ENCODE measurements at regions not wholly inside any gene's neighbourhood (a gene's known extent, or its start where the extent isn't known, plus 50 kb on each side); places are given as distances from the start of the nearest gene placed in this dataset.
"Not testable (repeated sequence)": the region's sequence is repeated elsewhere in the genome, so short reads cannot be mapped to it uniquely, and the experiment has no call there.

DNA sequence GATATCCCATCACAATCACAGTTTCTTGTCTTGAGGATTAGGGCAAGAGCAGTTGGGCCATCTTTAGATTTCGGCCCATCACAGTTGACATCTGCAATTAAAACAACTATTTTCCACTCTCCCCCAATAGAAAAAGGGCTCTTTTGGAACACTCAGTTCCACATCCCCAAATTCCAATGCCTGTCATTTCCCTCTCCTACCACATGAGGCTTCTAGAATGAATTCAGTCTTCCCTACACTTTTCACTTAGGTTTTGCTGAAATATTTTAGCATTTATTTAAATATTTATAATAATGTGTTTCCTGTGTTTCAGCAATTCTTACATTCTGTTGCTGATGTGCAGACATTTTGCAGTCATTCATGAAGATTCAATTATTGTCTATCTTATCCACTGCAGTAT, 118.4 kb downstream of the COX18 start:
- 95% methylated on average over 1 of the region's 1 CpG for WGBS
- Histone ChIP-seq H3K9me3 (ENCODE audit: control insufficient read depth in 2 of 2, insufficient read depth in 1 of 2, low read length in 1 of 2) (no peaks in the 10 kb centered on the region), H3K36me3 (ENCODE audit: control insufficient read depth in 2 of 2, insufficient read depth in 2 of 2, low read length in 1 of 2) (no peaks in the 10 kb centered on the region), H3K4me3 (ENCODE audit: low read length in 2 of 2) (no peak overlapping the region), H3K4me1 (ENCODE audit: control insufficient read depth in 2 of 2, insufficient read depth in 2 of 2, low read length in 2 of 2) (no peaks in the 10 kb centered on the region), H3K27ac (ENCODE audit: low read depth in 1 of 2, low read length in 1 of 2) (no peak overlapping the region), H3K27me3 (ENCODE audit: control insufficient read depth in 2 of 2, insufficient read depth in 1 of 2, low read length in 1 of 2) (no peaks in the 10 kb centered on the region)
- no peak for DNase-seq (ENCODE audit: low read depth in 6 of 9, low spot score in 9 of 9)

DNA sequence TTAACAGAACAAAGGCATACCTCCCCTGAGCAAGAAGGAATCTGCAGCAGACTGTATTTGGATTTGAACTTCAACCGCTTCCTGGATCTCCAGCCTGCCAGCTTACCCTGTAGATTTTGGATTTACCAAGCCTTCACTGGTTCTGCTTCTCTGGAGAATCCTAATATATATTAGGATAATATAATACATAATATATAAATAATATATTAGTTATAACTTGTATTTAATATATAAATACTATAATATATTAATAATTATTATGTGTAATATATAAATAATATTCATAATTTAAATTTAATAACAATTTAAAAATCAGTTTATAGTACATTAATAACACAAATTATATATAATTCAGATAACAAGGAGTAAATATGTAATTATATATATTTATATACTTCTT, 121.4 kb downstream of the COX18 start:
- Histone ChIP-seq H3K27ac (ENCODE audit: low read depth in 1 of 2, low read length in 1 of 2) (no peak overlapping the region), H3K9me3 (ENCODE audit: control insufficient read depth in 2 of 2, insufficient read depth in 1 of 2, low read length in 1 of 2) (peaks cover 0 to 5% of the 10 kb centered on the region in 2 donors), H3K27me3 (ENCODE audit: control insufficient read depth in 2 of 2, insufficient read depth in 1 of 2, low read length in 1 of 2) (no peaks in the 10 kb centered on the region), H3K36me3 (ENCODE audit: control insufficient read depth in 2 of 2, insufficient read depth in 2 of 2, low read length in 1 of 2) (no peaks in the 10 kb centered on the region), H3K4me1 (ENCODE audit: control insufficient read depth in 2 of 2, insufficient read depth in 2 of 2, low read length in 2 of 2) (no peaks in the 10 kb centered on the region), H3K4me3 (ENCODE audit: low read length in 2 of 2) (no peak overlapping the region)
- 100% methylated on average over 1 of the region's 1 CpG for WGBS
- DNase-seq (ENCODE audit: low read depth in 6 of 9, low spot score in 9 of 9): no peak

DNA sequence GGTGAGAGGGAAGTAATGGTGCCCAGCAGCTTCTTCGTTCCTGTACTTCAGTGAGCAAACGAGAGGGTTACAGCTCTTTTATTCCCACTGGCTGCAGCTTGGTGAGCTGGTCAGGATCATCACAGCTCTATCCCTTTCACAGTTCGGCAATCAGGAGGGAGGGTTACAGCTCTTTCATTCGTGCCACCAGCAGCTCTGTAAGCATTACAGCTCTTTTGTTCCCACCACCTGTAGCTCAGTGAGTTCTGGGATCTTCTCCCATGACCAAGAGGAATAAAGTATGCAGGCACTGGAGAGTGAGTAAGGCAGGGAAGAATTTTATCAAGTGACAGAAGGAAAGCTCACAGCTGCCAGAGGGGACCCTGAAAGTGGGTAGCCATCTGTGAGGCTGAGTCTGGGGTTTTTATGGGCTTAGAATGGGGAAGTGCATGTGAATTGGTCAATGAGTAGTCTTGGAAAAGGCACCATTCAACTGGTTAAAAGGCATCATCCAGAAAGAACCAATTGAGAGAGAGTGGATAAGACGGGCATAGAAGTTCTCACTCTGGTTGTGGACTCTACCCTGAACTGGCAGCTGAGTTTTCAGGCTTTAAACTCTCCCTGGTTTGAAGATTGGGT, 123.7 kb downstream of the COX18 start:
- Histone ChIP-seq H3K36me3 (ENCODE audit: control insufficient read depth in 2 of 2, insufficient read depth in 2 of 2, low read length in 1 of 2) (no peaks in the 10 kb centered on the region), H3K4me1 (ENCODE audit: control insufficient read depth in 2 of 2, insufficient read depth in 2 of 2, low read length in 2 of 2) (no peaks in the 10 kb centered on the region), H3K27ac (ENCODE audit: low read depth in 1 of 2, low read length in 1 of 2) (no peak overlapping the region), H3K9me3 (ENCODE audit: control insufficient read depth in 2 of 2, insufficient read depth in 1 of 2, low read length in 1 of 2) (peaks cover 0 to 5% of the 10 kb centered on the region in 2 donors), H3K4me3 (ENCODE audit: low read length in 2 of 2) (no peak overlapping the region), H3K27me3 (ENCODE audit: control insufficient read depth in 2 of 2, insufficient read depth in 1 of 2, low read length in 1 of 2) (no peaks in the 10 kb centered on the region)
- no peak for DNase-seq (ENCODE audit: low read depth in 6 of 9, low spot score in 9 of 9)
- WGBS: 90% methylated on average over 5 of the region's 5 CpGs

DNA sequence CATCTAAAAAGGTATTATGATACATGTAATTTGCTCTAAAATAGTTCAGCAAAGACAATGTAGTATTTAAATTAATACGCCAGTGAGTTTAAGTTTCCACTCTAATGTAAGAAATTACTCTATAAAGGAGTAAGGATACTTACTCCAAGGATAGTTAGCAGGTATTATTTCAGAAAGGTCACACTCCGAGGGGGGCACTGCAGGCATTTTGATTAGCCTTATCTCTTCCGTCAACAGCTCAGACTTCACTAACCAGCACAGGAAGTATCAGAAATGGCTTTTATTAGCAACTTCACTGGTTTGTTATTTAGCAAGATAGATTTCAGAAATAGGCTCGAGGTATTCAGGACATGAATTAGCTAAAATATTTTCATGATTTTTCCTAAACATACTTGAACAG, 127.0 kb downstream of the COX18 start:
- Histone ChIP-seq H3K36me3 (ENCODE audit: control insufficient read depth in 2 of 2, insufficient read depth in 2 of 2, low read length in 1 of 2) (no peaks in the 10 kb centered on the region), H3K4me3 (ENCODE audit: low read length in 2 of 2) (no peak overlapping the region), H3K27me3 (ENCODE audit: control insufficient read depth in 2 of 2, insufficient read depth in 1 of 2, low read length in 1 of 2) (no peaks in the 10 kb centered on the region), H3K27ac (ENCODE audit: low read depth in 1 of 2, low read length in 1 of 2) (no peak overlapping the region), H3K9me3 (ENCODE audit: control insufficient read depth in 2 of 2, insufficient read depth in 1 of 2, low read length in 1 of 2) (peaks cover 0 to 5% of the 10 kb centered on the region in 2 donors), H3K4me1 (ENCODE audit: control insufficient read depth in 2 of 2, insufficient read depth in 2 of 2, low read length in 2 of 2) (no peaks in the 10 kb centered on the region)
- WGBS: 47% methylated on average over 4 of the region's 4 CpGs
- no peak for DNase-seq (ENCODE audit: low read depth in 6 of 9, low spot score in 9 of 9)

DNA sequence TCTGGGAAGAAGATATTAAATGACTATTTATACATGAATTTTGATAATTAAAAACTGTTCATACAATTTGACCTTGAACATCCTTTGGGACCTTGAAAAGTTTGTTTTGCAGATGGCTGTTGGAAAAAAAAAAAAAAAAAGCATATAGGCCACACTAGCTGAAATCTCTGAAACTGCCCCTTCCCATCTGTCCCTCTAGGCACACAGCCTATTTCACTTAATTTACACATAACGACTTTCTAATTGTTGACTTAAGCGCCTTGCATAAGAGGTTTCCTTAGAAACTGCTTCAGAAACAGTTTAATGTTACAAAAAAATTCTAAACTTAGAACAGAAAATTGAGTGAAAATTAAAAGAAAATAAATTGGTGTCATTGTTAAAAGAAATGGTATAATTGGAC, 131.0 kb downstream of the COX18 start:
- WGBS: 94% methylated on average over 2 of the region's 2 CpGs
- DNase-seq (ENCODE audit: low read depth in 6 of 9, low spot score in 9 of 9): no peak
- Histone ChIP-seq H3K27ac (ENCODE audit: low read depth in 1 of 2, low read length in 1 of 2) (no peak overlapping the region), H3K27me3 (ENCODE audit: control insufficient read depth in 2 of 2, insufficient read depth in 1 of 2, low read length in 1 of 2) (no peaks in the 10 kb centered on the region), H3K4me3 (ENCODE audit: low read length in 2 of 2) (no peak overlapping the region), H3K36me3 (ENCODE audit: control insufficient read depth in 2 of 2, insufficient read depth in 2 of 2, low read length in 1 of 2) (no peaks in the 10 kb centered on the region), H3K9me3 (ENCODE audit: control insufficient read depth in 2 of 2, insufficient read depth in 1 of 2, low read length in 1 of 2) (peaks cover 0 to 3% of the 10 kb centered on the region in 2 donors), H3K4me1 (ENCODE audit: control insufficient read depth in 2 of 2, insufficient read depth in 2 of 2, low read length in 2 of 2) (no peaks in the 10 kb centered on the region)

DNA sequence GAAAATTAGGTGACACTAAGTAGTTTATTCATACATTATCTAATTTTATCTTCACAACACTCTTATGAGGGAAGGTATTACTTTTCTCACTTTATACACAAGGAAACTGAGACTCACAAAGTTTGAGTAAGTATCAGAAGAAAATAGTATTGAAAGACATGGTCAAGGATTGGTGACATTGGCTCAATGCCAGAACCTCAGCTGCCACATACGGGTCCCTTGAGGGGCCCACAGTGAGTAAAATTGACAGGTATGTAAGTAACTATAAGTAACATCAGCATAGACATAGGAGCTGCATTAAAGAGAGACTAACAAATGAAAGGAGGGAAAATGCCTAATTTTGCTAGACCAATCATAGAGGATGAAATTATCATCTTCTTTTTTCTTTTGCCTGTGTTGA, 134.1 kb downstream of the COX18 start:
- Histone ChIP-seq H3K36me3 (ENCODE audit: control insufficient read depth in 2 of 2, insufficient read depth in 2 of 2, low read length in 1 of 2) (no peaks in the 10 kb centered on the region), H3K4me1 (ENCODE audit: control insufficient read depth in 2 of 2, insufficient read depth in 2 of 2, low read length in 2 of 2) (no peaks in the 10 kb centered on the region), H3K9me3 (ENCODE audit: control insufficient read depth in 2 of 2, insufficient read depth in 1 of 2, low read length in 1 of 2) (peaks cover 0 to 5% of the 10 kb centered on the region in 2 donors), H3K27ac (ENCODE audit: low read depth in 1 of 2, low read length in 1 of 2) (no peak overlapping the region), H3K27me3 (ENCODE audit: control insufficient read depth in 2 of 2, insufficient read depth in 1 of 2, low read length in 1 of 2) (no peaks in the 10 kb centered on the region), H3K4me3 (ENCODE audit: low read length in 2 of 2) (no peak overlapping the region)
- no peak for DNase-seq (ENCODE audit: low read depth in 6 of 9, low spot score in 9 of 9)
- 71% methylated on average over 1 of the region's 1 CpG for WGBS

DNA sequence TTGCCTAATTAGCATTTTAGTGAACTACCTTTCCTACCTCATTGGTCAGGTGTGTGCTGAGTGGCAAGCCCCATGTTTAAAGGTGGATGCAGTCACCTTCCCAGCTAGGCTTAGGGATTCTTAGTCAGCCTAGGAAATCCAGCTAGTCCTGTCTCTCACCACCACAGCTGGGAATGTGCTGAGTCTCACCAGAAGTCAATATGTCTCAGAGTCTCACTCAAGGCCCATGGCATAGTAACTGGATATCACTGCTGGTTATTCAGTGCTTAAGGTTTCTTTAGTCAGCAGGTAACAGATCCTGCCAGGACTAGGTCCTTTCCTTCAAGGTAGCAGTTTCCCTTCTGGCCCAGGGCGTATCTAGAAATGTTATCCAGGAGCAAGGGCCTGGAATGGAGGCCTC, 136.5 kb downstream of the COX18 start:
- Histone ChIP-seq H3K4me1 (ENCODE audit: control insufficient read depth in 2 of 2, insufficient read depth in 2 of 2, low read length in 2 of 2) (no peaks in the 10 kb centered on the region), H3K27me3 (ENCODE audit: control insufficient read depth in 2 of 2, insufficient read depth in 1 of 2, low read length in 1 of 2) (no peaks in the 10 kb centered on the region), H3K27ac (ENCODE audit: low read depth in 1 of 2, low read length in 1 of 2) (no peak overlapping the region), H3K9me3 (ENCODE audit: control insufficient read depth in 2 of 2, insufficient read depth in 1 of 2, low read length in 1 of 2) (peaks cover 0 to 5% of the 10 kb centered on the region in 2 donors), H3K36me3 (ENCODE audit: control insufficient read depth in 2 of 2, insufficient read depth in 2 of 2, low read length in 1 of 2) (no peaks in the 10 kb centered on the region), H3K4me3 (ENCODE audit: low read length in 2 of 2) (no peak overlapping the region)
- 86% methylated on average over 1 of the region's 1 CpG for WGBS
- no peak for DNase-seq (ENCODE audit: low read depth in 6 of 9, low spot score in 9 of 9)

DNA sequence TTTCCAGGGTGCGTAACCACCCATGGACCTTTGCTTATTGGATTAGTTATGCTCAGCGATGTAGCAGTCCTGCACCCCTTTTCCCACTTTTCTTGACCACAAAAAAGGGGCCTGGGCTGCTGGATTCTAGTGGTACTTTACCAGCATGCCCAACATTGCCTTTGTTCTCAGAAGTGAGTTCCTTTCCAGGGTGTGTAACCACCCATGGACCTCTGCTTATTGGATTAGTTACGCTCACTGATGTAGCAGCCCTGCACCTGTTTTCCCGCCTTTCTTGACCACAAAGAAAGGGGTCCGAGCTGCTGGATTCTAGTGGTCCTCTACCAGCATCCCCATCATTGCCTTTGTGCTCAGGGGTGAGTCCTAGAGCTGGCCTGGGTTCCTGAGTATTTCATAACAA, 138.2 kb downstream of the COX18 start:
- peaks cover 0 to 5% of the 10 kb centered on the region in 2 donors for H3K9me3 ChIP-seq (ENCODE audit: control insufficient read depth in 2 of 2, insufficient read depth in 1 of 2, low read length in 1 of 2)
- H3K27me3 ChIP-seq (ENCODE audit: control insufficient read depth in 2 of 2, insufficient read depth in 1 of 2, low read length in 1 of 2): no peaks in the 10 kb centered on the region
- H3K36me3 ChIP-seq (ENCODE audit: control insufficient read depth in 2 of 2, insufficient read depth in 2 of 2, low read length in 1 of 2): no peaks in the 10 kb centered on the region
- H3K4me1 ChIP-seq (ENCODE audit: control insufficient read depth in 2 of 2, insufficient read depth in 2 of 2, low read length in 2 of 2): no peaks in the 10 kb centered on the region
- H3K4me3 ChIP-seq (ENCODE audit: low read length in 2 of 2): no peak overlapping the region
- DNase-seq (ENCODE audit: low read depth in 6 of 9, low spot score in 9 of 9): no peak
- no peak overlapping the region for H3K27ac ChIP-seq (ENCODE audit: low read depth in 1 of 2, low read length in 1 of 2)
- 94% methylated on average over 5 of the region's 5 CpGs for WGBS

DNA sequence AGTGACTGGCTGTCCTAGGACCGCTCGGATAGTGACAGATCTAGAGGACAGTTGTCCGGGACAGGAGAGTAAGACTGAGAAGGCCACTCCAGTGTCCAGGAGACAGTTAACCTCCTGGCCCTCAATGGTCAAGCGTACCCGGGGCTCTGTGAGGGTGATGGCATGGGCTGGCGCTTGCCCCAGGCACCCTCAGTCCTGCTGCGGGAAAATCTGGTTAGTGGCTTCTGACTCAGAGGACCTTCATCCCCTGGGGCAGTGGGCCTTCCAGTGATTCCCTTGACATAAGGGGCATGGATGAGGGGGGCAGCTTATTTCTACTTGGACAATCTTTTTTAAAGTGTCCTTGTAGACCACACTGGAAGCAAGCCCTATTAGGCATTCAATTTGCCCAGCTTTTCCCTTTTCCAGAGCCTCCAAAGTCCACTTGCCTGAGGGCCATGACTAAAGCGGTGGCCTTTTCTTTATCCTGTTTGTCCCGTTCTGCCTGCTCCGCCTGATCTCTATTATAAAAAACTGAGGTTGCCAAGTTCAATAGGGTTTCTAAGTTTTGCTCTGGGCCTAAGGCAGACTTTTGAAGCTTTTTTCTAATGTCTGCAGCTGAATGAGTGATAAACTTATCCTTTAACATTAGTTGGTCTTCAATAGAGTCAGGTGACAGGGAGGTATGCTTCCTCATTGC, 139.8 kb downstream of the COX18 start:
- H3K4me3 ChIP-seq (ENCODE audit: low read length in 2 of 2); H3K27me3 ChIP-seq (ENCODE audit: control insufficient read depth in 2 of 2, insufficient read depth in 1 of 2, low read length in 1 of 2); H3K27ac ChIP-seq (ENCODE audit: low read depth in 1 of 2, low read length in 1 of 2); H3K36me3 ChIP-seq (ENCODE audit: control insufficient read depth in 2 of 2, insufficient read depth in 2 of 2, low read length in 1 of 2); H3K4me1 ChIP-seq (ENCODE audit: control insufficient read depth in 2 of 2, insufficient read depth in 2 of 2, low read length in 2 of 2); DNase-seq (ENCODE audit: low read depth in 6 of 9, low spot score in 9 of 9): not testable (repeated sequence)
- 96% methylated on average over 10 of the region's 10 CpGs for WGBS
- H3K9me3 ChIP-seq (ENCODE audit: control insufficient read depth in 2 of 2, insufficient read depth in 1 of 2, low read length in 1 of 2): peaks cover 0 to 14% of the 10 kb centered on the region in 2 donors
